ENCODE measurements at regions not wholly inside any gene's neighbourhood (a gene's known extent, or its start where the extent isn't known, plus 50 kb on each side); places are given as distances from the start of the nearest gene placed in this dataset.
"Not testable (repeated sequence)": the region's sequence is repeated elsewhere in the genome, so short reads cannot be mapped to it uniquely, and the experiment has no call there.

DNA sequence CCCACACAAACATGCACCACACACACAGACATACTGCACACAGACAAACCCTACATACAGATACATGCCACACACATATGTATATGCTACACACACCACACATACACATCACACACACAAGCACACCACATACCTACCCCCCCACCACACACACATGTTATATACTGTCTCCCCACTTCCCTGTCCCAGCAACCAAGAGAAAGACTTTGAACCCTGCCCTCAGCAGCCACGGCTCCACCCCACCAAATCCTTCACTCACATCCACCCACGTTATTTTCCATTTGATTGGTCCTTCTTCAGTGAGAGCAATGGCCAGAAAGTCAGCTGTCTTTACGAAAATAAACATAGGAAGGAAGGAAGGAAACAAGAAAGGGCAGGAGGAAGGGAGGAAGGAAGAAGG lies 479.8 kb downstream of the DIRAS2 start:
- Histone ChIP-seq H3K9me3 (no peaks in the 10 kb centered on the region), H3K36me3 (no peaks in the 10 kb centered on the region), H3K4me1 (peaks cover 0 to under 1% (median 0%) of the 10 kb centered on the region in 9 donors), H3K4me3 (no peak overlapping the region), H3K27ac (no peak overlapping the region), H3K27me3 (peaks cover 0 to 7% (median 0%) of the 10 kb centered on the region in 7 donors)
- DNase-seq (no peak), ATAC-seq (no peak)
- intact Hi-C loops (cut with DNase I) = no loop called here
- WGBS, 2 donors = 53 to 75% methylated on average over 3 of the region's 3 CpGs
- TF ChIP-seq, protein P1, sequence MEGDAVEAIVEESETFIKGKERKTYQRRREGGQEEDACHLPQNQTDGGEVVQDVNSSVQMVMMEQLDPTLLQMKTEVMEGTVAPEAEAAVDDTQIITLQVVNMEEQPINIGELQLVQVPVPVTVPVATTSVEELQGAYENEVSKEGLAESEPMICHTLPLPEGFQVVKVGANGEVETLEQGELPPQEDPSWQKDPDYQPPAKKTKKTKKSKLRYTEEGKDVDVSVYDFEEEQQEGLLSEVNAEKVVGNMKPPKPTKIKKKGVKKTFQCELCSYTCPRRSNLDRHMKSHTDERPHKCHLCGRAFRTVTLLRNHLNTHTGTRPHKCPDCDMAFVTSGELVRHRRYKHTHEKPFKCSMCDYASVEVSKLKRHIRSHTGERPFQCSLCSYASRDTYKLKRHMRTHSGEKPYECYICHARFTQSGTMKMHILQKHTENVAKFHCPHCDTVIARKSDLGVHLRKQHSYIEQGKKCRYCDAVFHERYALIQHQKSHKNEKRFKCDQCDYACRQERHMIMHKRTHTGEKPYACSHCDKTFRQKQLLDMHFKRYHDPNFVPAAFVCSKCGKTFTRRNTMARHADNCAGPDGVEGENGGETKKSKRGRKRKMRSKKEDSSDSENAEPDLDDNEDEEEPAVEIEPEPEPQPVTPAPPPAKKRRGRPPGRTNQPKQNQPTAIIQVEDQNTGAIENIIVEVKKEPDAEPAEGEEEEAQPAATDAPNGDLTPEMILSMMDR (IDR thresholded peaks at IDR 0.05) = no peak

DNA sequence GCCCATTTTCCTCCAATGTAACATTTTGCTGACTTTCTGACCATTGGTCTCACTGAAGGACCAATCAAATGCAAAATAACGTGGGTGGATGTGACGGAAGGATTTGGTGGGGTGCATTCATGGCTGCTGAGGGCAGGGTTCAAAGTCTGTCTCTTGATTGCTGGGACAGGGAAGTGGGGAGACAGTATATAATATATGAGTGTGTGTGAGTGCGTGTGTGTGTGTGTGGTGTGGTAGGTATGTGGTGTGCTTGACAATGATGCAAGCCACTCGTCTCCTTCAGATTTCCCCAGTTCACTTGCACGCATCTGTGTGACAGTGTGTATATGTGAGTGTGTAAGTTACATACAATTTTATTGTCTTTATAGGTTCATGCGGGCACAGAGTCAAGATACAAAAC lies 477.3 kb downstream of the DIRAS2 start:
- Histone ChIP-seq H3K27me3 (no peaks in the 10 kb centered on the region), H3K36me3 (no peaks in the 10 kb centered on the region), H3K9me3 (no peaks in the 10 kb centered on the region), H3K4me3 (no peak overlapping the region), H3K4me1 (peaks cover 0 to 3% (median 0%) of the 10 kb centered on the region in 9 donors), H3K27ac (no peak overlapping the region)
- intact Hi-C loops (cut with DNase I) = no loop called here
- ATAC-seq (no peak), DNase-seq (no peak)
- TF ChIP-seq, protein P1 (IDR thresholded peaks at IDR 0.05) = no peak
- 88 to 89% methylated on average over 6 of the region's 6 CpGs for WGBS, 2 donors

DNA sequence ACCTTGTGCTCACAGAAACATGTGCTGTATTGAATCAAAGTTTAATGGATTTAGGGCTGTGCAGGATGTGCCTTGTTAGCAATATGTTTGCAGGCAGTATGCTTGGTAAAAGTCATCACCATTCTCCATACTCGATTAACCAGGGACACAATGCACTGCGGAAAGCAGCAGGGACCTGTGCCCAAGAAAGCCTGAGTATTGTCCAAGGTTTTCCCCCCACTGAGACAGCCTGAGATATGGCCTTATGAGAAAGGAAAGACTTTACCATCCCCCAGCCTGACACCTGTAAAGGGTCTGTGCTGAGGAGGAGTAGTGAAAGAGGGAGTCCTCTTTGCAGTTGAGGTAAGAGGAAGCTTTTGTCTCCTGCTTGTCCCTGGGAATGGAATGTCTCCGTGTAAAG lies 476.2 kb downstream of the DIRAS2 start:
- H3K27ac ChIP-seq; H3K4me3 ChIP-seq; H3K27me3 ChIP-seq; DNase-seq; H3K36me3 ChIP-seq; intact Hi-C loops (cut with DNase I); ATAC-seq; H3K9me3 ChIP-seq; H3K4me1 ChIP-seq: not testable (repeated sequence)
- 41 to 50% methylated on average over 3 of the region's 3 CpGs for WGBS, 2 donors

DNA sequence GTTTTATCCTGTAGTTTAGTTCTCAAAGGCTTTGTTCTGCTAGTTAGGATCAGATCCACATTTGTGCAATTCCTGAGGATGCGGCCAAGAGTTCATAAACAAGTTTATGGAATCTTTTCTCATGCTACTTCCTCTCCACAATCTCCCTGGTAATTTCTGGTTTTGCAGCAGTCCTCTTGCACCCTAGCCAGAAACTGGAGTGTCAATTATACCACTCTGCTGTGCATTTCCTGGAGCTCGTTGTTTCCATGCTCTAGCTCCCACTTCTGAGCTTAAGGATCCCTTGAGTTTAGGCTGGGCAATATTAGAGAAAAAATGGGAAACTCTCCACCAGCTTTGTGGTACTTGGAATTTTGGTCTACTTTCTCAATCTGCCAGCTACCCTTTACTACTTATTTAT lies 474.7 kb downstream of the DIRAS2 start:
- TF ChIP-seq, protein P1 (IDR thresholded peaks at IDR 0.05) = no peak
- no peak overlapping the region for H3K4me3 ChIP-seq
- ATAC-seq (no peak), DNase-seq (no peak)
- 32 to 39% methylated on average over 2 of the region's 2 CpGs for WGBS, 2 donors
- no peaks in the 10 kb centered on the region for H3K27me3 ChIP-seq
- H3K36me3 ChIP-seq = no peaks in the 10 kb centered on the region
- peaks cover 0 to 3% (median 0%) of the 10 kb centered on the region in 9 donors for H3K4me1 ChIP-seq
- intact Hi-C loops (cut with DNase I) = no loop called here
- H3K9me3 ChIP-seq = peaks cover 0 to 7% (median 2%) of the 10 kb centered on the region in 11 donors
- H3K27ac ChIP-seq = no peak overlapping the region

DNA sequence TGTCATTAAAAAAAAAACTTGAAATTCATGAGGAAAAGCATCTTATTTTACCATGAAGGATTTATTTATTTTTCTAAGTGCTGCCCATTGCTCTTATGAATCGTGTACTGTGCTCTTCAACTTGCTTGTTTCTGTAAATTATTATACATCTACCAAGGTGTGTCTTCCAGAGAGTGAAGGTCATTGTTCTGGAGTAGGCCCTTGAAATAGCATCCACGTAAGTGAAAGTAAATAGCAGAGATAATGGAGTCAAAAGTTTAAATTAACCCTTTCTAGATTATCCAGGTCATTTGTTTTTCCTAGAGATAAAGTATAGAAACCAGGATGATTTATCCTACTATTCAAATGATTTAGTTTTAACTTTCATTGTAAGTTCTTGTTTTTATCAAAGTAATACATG lies 473.1 kb downstream of the DIRAS2 start:
- intact Hi-C loops (cut with DNase I) = no loop called here
- DNase-seq = no peak
- H3K9me3 ChIP-seq = peaks cover 0 to 7% (median 2%) of the 10 kb centered on the region in 11 donors
- peaks cover 0 to 3% (median 0%) of the 10 kb centered on the region in 9 donors for H3K4me1 ChIP-seq
- H3K36me3 ChIP-seq = no peaks in the 10 kb centered on the region
- H3K27me3 ChIP-seq = no peaks in the 10 kb centered on the region
- no peak for ATAC-seq
- TF ChIP-seq, protein P1 (IDR thresholded peaks at IDR 0.05) = no peak
- no peak overlapping the region for H3K27ac ChIP-seq
- 29 to 37% methylated on average over 2 of the region's 2 CpGs for WGBS, 2 donors
- no peak overlapping the region for H3K4me3 ChIP-seq

DNA sequence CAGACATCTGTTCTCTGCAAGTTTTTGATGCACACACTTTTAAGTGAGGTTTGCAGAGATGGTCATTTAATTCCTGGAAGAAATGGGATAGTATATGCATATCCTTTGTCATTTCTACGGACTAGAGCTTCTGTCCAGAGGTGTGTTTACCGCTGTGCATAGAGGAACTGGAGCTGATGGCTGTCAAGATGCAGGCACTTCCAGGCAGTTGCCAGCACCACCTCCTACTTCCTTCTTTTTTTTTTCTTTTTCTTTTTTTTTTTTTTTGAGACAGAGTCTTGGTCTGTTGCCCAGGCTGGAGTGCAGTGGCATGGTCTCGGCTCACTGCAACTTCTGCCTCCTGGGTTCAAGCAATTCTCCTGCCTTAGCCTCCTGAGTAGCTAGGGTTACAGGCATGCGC lies 468.7 kb downstream of the DIRAS2 start:
- H3K27ac ChIP-seq; H3K4me1 ChIP-seq; H3K4me3 ChIP-seq; H3K9me3 ChIP-seq; H3K27me3 ChIP-seq; intact Hi-C loops (cut with DNase I); H3K36me3 ChIP-seq; DNase-seq: not testable (repeated sequence)
- ATAC-seq = peak in 1 of 8 donors; percentile 29
- 65 to 79% methylated on average over 4 of the region's 4 CpGs for WGBS, 2 donors

DNA sequence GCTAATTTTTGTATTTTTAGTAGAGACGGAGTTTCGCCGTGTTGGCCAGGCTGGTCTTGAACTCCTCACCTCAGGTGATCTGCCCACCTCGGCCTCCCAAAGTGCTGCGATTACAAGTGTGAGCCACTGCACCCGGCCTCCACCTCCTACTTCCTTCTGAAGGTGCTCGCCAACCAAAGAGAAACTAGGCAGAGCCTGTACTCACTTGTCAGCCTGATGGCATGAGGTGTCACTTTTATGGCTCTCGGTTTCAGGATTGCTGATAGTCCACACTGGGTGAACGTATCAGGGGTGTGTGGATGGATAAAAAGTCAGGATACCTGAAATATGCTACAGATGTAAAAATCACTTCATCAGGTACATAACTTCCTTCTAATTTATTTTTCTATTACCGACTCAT lies 468.3 kb downstream of the DIRAS2 start:
- not testable (repeated sequence) for H3K27me3 ChIP-seq, ATAC-seq

More for the DNA sequence above, 468.3 kb downstream of the DIRAS2 start:
- H3K4me1 ChIP-seq; DNase-seq; H3K4me3 ChIP-seq; intact Hi-C loops (cut with DNase I); H3K36me3 ChIP-seq; H3K27ac ChIP-seq; H3K9me3 ChIP-seq: not testable (repeated sequence)
- WGBS, 2 donors = 88 to 90% methylated on average over 10 of the region's 10 CpGs
